Gastroesophageal sphincter (tissue), 3 donors: ENCODE measurements at regions not wholly inside any gene's neighbourhood (a gene's known extent, or its start where the extent isn't known, plus 50 kb on each side); places are given as distances from the start of the nearest gene placed in this dataset.

Experiments
- POLR2AphosphoS5 ChIP-seq: sonication (generic); formaldehyde crosslinking; IDR thresholded peaks from one replicate; pipeline ENCODE4 v1.6.1; 2017; ENCODE audit warnings: antibody characterized with exemption
- TF ChIP-seq, protein P1 (sequence below), 4 experiments: fragments of 200-600 bp in 2 of 4; fragments of 450-650 bp in 2 of 4; sonication (generic) in 1 of 4; IDR thresholded peaks; one replicate each; pipeline ENCODE4 v1.5.1; 2017 to 2019; ENCODE audit warnings: antibody characterized with exemption in 4 of 4, mild to moderate bottlenecking in 2 of 4, moderate library complexity in 2 of 4

DNA sequence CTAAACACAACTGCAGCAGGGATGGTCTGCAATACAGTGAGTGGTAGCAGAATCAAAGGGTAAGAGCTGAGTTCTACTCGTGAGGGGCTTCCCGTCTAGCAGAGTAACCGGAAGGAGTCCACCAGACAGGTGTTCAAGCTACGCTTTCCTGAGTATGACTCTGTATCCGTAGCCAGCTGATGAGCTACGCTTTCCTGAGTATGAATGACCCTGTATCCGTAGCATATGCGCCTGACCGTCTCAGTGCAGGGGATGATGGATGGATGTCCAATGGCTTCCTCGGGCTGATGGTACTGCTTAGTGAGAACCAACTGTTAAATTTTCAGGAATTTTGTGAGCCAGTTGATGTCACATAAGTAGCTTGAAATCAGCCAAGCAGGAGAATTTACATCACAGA, 244.1 kb upstream of the MYT1L start:
- TF ChIP-seq POLR2AphosphoS5, result no peak
- TF ChIP-seq, protein P1, sequence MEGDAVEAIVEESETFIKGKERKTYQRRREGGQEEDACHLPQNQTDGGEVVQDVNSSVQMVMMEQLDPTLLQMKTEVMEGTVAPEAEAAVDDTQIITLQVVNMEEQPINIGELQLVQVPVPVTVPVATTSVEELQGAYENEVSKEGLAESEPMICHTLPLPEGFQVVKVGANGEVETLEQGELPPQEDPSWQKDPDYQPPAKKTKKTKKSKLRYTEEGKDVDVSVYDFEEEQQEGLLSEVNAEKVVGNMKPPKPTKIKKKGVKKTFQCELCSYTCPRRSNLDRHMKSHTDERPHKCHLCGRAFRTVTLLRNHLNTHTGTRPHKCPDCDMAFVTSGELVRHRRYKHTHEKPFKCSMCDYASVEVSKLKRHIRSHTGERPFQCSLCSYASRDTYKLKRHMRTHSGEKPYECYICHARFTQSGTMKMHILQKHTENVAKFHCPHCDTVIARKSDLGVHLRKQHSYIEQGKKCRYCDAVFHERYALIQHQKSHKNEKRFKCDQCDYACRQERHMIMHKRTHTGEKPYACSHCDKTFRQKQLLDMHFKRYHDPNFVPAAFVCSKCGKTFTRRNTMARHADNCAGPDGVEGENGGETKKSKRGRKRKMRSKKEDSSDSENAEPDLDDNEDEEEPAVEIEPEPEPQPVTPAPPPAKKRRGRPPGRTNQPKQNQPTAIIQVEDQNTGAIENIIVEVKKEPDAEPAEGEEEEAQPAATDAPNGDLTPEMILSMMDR (IDR thresholded peaks at IDR 0.05), result no peak
